ENCODE measurements at regions not wholly inside any gene's neighbourhood (a gene's known extent, or its start where the extent isn't known, plus 50 kb on each side); places are given as distances from the start of the nearest gene placed in this dataset.
"Not testable (repeated sequence)": the region's sequence is repeated elsewhere in the genome, so short reads cannot be mapped to it uniquely, and the experiment has no call there.

- H3K4me3 ChIP-seq (replicated peaks; ENCODE audit: low read depth, low read length): no peak overlapping the region
- no peak for DNase-seq (ENCODE audit: extremely low read depth, low read depth)
- TF ChIP-seq, protein P1, sequence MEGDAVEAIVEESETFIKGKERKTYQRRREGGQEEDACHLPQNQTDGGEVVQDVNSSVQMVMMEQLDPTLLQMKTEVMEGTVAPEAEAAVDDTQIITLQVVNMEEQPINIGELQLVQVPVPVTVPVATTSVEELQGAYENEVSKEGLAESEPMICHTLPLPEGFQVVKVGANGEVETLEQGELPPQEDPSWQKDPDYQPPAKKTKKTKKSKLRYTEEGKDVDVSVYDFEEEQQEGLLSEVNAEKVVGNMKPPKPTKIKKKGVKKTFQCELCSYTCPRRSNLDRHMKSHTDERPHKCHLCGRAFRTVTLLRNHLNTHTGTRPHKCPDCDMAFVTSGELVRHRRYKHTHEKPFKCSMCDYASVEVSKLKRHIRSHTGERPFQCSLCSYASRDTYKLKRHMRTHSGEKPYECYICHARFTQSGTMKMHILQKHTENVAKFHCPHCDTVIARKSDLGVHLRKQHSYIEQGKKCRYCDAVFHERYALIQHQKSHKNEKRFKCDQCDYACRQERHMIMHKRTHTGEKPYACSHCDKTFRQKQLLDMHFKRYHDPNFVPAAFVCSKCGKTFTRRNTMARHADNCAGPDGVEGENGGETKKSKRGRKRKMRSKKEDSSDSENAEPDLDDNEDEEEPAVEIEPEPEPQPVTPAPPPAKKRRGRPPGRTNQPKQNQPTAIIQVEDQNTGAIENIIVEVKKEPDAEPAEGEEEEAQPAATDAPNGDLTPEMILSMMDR (IDR thresholded peaks at IDR 0.05; ENCODE audit: low read depth, low read length, missing control alignments): no peak
Observed at GRCh38 chr9:129446828-129447550, 173.9 kb downstream of the C9orf50 start.

DNA sequence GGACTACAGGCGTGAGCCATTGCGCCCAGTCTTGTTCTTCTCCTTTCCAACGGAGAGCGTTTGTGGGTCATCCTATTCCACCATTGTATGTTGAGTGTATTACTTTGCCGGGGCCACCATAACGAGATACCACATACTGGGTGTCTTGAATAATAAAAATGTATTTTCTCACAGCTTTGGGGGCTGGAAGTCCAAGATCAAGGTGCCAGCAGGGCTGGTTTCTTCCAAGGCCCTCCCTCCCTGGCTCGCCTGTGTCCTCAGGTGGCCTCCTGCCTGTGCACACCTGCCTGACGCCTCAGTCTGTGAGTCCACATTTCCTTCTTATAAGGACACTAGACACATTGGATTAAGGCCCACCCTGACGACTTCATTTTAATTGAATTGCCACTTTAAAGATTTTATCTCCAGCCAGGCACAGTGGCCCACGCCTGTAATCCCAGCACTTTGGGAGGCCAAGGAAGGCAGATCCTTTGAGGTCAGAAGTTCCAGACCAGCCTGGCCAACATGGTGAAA, 175.1 kb downstream of the C9orf50 start:
- H3K4me3 ChIP-seq (replicated peaks; ENCODE audit: low read depth, low read length): no peak overlapping the region
- no peak for DNase-seq (ENCODE audit: extremely low read depth, low read depth)
- TF ChIP-seq, protein P1 (IDR thresholded peaks at IDR 0.05; ENCODE audit: low read depth, low read length, missing control alignments): no peak

- not testable (repeated sequence) for H3K4me3 ChIP-seq (replicated peaks; ENCODE audit: low read depth, low read length)
Observed at GRCh38 chr9:129443515-129444164, 177.3 kb downstream of the C9orf50 start.

DNA sequence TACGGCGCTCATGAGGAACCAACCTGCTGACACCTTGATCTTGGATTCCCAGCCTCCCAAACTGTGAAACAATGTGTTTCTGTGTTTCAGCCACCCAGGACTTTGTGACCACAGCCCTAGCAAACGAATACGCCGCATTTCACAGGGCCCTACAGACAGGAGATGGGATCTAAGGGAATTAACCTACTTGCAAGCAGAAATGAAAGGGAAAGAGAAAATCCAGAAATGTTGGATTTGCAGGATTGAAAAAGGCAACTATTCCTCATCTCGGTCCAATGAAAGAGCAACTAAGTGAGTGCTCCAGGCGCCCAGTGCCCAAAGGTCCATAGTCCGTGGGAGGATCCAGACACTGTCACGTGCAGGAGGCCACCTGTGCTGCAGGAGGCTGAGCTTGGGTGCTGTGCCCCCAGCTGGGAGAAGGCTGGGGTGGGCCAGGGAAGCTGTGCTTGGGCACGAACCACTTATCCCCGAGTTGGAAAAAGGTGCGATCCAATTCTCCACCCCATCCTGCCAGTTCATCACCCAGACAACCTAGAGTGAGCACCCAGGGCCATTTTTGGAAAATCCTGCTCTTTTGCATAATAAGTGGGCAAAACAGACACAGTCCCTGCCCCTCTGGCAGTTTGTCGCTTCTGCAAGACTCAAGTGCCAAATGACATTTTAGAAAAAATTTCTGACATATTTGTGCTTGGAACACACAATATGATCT, 177.9 kb downstream of the C9orf50 start:
- TF ChIP-seq, protein P1 (IDR thresholded peaks at IDR 0.05; ENCODE audit: low read depth, low read length, missing control alignments): no peak
- no peak for DNase-seq (ENCODE audit: extremely low read depth, low read depth)
- H3K4me3 ChIP-seq (replicated peaks; ENCODE audit: low read depth, low read length): no peak overlapping the region

More at GRCh38 chr9:129443515-129444164, 177.3 kb downstream of the C9orf50 start:
- DNase-seq (ENCODE audit: extremely low read depth, low read depth): not testable (repeated sequence)

- no peak overlapping the region for H3K4me3 ChIP-seq (replicated peaks; ENCODE audit: low read depth, low read length)
- TF ChIP-seq, protein P1 (IDR thresholded peaks at IDR 0.05; ENCODE audit: low read depth, low read length, missing control alignments): no peak
- DNase-seq (ENCODE audit: extremely low read depth, low read depth): no peak
Observed at GRCh38 chr9:129441852-129442251, 179.0 kb downstream of the C9orf50 start.

GRCh38 chr9:129440435-129441186, 180.3 kb downstream of the C9orf50 start:
- DNase-seq (ENCODE audit: extremely low read depth, low read depth): no peak
- TF ChIP-seq, protein P1 (IDR thresholded peaks at IDR 0.05; ENCODE audit: low read depth, low read length, missing control alignments): no peak
- no peak overlapping the region for H3K4me3 ChIP-seq (replicated peaks; ENCODE audit: low read depth, low read length)

All from HFF-Myc (cell line).